ENCODE measurements at regions not wholly inside any gene's neighbourhood (a gene's known extent, or its start where the extent isn't known, plus 50 kb on each side); places are given as distances from the start of the nearest gene placed in this dataset.
"Not testable (repeated sequence)": the region's sequence is repeated elsewhere in the genome, so short reads cannot be mapped to it uniquely, and the experiment has no call there.

DNA sequence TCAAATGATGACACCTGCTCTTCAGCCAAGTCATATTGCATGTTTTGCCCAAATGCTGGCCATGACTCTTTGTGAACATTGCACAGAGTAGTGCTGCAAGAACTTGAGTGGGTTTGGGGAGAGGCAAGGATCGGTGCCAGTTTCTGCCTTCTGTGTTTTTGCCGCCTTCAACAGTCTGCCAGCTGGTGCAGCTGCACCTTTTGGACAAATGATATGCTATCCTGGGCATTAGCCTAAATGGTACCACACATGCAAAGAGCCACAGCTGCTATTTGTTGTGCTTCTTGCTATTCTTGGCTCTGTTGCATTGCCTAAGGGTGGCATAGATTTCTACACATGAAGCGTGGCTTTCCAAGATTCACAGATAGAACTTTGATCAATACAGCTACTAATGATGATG, 189.0 kb upstream of the CCN2 start:
- DNase-seq (ENCODE audit: low read depth): no peak

DNA sequence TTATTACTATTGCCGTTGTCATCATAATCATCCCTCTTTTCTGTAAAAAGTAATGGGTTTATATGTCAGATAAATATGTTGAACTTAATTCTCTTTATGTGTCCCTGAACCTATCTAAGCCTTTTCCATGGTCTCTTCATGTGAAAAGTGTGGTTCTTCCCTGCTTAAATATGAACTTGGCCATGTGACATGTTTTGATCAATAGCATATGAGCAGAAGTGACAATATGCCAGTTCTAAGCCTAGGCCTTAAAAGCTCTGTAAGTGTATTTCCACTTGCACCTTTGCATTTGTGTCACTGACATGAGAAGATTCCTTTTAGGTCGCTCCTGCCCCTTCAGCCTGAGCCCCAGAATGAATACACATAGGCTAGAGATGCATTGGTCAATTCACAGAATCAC, 188.4 kb upstream of the CCN2 start:
- no peak for DNase-seq (ENCODE audit: low read depth)

DNA sequence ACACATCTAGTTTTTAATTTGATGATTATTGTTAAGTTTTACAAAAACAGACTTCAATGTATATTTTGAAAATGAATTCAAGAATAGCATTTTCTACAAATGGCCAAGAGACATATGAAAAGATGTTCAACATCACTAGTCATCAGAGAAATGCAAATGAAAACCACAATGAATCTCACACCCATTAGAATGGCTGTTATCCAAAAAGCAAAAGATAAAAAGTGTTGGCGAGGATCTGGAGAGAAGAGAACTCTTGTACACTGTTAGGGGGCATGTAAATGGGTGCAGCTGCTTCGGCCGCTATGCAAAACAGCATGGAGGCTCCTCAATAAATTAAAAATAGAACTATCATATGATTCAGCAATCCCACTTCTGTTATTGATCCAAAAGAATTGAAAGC, 185.8 kb upstream of the CCN2 start:
- no peak for DNase-seq (ENCODE audit: low read depth)

DNA sequence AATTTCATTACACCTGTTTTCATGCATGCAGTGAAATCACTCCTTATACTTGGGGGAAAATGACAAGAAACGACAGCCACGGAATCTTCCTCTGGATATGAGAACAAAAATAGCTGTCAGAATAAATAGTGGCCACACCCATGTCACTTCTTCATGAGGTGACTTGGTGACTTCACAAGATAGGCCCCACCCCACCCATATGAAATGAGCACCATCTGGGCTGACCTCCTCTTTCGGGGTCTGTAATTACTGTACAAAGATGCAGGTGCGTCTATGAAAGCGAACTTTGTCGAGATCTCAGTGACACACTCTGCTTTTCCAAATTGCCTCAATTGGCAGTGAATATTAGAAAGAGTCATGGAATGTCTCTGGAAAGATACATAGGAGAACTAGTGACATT, 184.2 kb upstream of the CCN2 start:
- no peak for DNase-seq (ENCODE audit: low read depth)

DNA sequence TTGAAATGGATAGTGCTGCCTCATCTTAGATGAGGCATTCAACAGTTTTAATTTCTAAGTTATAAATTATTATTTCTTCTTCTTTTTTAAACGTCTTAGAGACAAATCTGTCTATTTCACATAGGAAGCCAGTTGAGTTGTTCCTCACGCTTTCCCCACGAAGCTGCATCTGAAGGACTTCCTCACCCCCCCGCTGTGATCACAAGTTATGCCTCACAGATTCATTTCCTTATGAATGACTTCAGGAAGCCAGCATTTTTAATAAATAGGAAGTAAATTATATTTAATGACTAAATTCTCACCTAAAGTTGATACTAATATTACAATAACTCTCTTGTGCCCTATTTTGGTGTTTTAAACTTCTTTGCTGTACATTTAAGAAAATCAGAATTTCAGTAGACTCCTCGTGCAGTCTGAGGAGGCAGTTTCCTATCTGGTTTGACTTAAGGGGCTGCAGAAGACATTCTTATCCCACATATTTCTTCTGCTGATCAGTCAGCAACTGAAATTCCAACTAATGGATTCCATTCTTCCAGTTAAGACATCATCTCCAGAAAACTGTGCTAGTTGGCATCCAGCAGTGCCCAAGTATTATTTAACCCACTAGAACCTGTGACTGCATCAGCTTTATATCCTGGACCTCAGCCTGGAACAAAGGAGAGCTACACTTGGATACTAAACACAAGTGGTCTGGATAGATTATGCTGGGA, 182.7 kb upstream of the CCN2 start:
- DNase-seq (ENCODE audit: low read depth): no peak

DNA sequence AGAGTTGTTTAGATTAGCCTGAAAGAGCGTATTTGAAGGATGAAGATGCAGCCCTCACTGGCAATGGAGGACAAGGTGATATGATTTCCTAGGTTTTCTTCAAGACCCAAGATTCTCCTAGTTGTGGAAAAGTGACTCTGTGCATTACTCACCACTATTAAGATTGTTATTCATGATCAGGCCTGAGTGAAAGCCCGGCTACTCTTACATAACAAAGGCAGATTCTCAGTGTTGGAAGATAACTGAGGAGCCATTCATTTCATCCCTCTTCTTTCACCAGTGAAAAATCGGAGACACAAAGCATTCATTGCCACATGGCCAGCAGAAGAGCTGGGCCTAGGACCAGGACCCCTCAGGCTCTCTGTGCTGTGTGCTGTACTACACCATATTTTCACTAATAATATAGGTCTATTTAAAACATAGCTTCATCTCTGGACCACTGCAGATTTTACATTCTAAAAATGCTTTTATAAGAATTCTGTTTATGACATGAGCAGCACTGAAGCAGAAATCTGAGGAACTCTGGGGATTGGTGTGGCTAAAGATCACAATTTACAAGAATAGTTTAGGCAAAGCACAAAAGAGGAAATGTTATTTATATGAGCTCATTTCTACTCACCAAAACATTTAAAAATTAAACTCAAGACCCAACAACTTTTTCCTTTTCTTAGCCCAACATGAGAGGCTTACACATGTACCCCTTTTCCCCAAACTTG, 181.9 kb upstream of the CCN2 start:
- DNase-seq (ENCODE audit: low read depth): peak; percentile 70

DNA sequence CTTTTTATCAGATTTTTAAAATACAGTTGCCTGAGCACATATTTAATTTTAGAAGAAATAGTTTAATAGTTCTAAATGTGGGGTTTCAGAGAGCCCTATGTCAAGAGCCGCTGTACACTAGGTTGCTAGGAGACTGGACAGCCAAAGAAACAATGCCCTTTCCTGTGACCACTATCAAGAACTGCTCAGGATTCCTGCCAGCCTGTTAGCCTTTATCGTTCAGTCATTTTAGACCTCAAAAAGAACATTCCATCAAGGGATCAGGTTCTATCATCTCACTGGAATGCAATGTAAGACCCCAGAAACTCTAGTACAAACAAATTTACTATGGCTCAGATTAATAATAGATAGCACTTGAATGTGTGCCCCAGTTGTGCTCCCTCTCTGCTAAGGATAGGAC, 181.2 kb upstream of the CCN2 start:
- no peak for DNase-seq (ENCODE audit: low read depth)

DNA sequence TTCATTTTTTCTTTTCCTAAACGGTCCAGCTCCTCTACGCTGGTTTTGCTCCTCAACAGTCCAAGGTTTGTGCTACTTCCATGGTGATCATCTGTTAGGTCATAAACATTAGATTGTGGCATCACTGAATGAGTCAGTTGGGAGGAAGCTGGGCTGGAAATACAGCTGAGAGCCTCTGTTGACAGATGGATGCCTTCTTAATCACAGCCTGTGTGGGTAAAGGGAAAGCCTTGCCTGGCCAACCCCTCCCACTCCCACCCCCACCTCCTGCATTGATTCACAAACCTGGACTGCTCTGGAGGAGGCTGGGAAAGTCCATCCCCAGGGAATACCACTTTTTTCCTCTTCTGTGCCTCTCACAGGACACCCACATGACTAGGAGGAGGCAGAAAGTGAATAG, 180.6 kb upstream of the CCN2 start:
- DNase-seq (ENCODE audit: low read depth): peak; percentile 98

DNA sequence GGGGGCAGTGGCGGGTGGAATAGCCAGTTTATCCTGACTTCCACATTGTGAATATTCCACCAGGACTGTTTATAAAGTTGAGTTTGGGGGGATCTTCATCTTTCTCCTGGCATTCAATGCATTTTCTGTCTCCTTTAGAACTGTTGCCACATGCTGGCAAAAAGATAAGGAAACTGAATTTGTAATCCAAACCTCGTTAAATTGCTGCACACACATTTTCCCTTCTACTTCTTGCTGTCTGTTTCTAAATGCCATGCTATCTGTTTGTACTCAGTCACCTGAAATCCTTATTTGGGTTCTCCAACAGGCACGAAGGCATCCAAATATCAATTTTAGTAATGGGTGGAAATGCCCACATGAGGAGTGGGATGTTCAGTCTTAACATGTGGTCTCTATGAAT, 180.2 kb upstream of the CCN2 start:
- DNase-seq (ENCODE audit: low read depth): no peak

DNA sequence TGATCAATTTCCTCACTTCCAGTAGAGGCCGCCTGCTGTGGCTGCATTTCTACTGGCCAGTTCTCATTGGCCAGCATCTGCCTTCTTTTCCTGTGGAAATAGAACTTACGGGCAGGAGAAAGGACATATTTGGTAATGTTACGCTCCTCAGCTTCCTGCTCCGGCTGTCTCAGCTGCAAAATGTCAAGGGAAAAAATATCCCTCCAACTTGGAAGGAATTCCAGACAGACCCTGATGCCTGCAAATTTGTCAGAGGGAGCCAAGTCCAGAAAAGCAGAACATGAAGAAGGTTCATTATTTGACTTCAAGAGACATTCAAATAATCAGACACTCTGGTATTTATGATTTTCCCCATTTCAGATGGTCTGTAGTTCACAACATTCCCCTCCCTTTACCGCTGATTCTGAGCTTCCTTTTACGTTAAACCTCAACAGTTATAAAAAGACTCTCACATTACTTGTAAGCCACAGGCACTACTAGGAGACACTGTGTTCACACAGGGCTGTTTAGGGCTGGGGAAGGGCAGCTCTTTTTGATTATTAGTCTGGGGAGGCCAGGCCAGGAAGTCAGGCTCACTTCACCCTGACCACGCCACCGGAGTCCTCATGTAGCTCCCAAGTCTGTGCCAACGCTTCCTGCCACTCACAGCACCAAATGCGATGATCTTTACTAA, 179.6 kb upstream of the CCN2 start:
- peak; percentile 64 for DNase-seq (ENCODE audit: low read depth)

DNA sequence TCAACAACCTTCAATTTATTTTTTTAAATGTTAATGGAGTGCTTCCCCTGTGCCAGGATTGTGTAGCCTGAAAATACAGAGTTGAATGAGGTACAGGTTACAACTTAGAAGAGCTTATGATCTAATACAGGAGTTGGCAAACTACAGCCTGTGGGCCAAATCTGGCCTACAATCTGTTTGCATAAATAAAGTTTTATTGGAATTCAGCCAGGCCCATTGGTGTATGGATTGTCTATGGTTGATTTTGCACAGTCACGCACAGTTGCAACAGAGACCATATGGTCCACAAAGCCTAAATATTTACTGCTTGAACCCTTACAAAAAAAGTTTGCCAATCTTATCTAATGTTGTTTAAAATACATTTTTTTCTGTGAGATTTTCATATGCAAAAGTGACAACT, 177.3 kb upstream of the CCN2 start:
- no peak for DNase-seq (ENCODE audit: low read depth)

DNA sequence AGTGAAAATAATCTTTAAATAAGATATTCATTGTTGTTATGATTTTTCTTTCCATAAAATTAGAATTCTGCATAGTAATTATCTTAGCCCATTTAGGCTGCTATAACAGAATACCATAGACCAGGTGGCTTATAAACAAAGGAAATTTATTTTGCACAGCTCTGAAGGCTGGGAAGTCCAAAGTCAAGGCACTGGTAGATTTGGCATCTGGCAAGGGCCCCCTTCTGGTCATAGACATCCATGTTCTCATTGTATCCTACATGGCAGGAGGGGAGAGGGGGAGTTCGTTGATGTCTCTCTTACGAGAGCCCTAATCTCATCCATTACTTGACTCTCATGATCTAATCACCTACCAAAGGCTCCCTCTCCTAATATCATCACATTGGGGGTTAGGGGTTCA, 175.0 kb upstream of the CCN2 start:
- DNase-seq (ENCODE audit: low read depth): no peak

DNA sequence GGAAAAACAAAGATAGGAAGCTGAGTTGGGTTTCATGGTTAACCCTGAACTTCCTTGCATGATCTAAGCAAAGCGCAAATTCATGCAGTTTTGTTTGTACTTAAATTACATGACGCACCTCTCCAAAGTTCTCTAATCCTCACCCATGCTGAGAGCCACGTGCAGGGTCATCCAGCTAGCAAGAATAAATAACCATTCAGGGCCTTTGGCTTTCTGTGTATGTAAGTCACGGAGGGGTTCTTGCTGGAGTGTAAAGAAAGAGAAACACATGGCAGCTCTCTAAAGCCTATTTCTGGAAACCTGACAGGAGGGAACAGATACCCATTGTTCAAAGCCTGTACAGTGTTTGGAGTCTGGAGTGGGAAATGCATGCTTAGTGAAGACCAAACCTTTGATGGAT, 171.7 kb upstream of the CCN2 start:
- no peak for DNase-seq (ENCODE audit: low read depth)

DNA sequence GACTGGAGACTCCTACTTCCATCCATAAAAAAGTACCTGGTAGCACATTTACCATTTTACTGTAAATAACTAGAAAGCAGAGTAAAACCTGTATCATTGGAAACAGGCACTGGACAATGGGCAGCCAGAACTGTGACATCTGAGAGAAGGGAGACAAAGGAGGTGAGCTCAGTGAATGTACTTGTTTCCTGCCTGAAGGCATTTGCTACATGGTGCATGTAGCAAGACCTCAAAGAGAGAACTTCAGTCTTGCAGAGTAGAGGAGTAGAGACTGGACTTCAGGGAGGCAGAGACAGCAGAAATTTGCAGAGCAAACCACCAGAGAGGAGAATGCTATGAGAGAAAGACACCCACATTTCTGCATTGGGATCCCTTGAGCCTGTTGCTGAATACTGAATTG, 171.0 kb upstream of the CCN2 start:
- no peak for DNase-seq (ENCODE audit: low read depth)

DNA sequence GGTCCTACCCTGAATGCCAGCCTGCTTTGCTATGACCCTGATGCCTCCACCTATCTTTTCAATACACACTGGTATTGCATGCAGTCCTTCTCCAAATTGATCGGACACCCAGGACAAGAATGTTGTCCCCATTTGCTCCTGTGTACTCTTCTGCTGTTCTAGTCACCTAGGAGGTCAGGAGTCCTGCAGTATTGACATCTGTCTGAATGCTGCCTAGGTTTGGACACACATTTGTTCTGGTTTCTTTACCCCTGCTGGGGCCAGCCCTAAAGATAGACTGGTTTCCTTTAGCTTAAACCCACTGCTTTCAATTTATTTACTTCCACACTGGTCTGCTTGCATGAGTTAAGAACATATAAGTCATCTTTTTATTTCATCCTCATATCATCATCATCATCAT, 167.0 kb upstream of the CCN2 start:
- DNase-seq (ENCODE audit: low read depth): no peak

DNA sequence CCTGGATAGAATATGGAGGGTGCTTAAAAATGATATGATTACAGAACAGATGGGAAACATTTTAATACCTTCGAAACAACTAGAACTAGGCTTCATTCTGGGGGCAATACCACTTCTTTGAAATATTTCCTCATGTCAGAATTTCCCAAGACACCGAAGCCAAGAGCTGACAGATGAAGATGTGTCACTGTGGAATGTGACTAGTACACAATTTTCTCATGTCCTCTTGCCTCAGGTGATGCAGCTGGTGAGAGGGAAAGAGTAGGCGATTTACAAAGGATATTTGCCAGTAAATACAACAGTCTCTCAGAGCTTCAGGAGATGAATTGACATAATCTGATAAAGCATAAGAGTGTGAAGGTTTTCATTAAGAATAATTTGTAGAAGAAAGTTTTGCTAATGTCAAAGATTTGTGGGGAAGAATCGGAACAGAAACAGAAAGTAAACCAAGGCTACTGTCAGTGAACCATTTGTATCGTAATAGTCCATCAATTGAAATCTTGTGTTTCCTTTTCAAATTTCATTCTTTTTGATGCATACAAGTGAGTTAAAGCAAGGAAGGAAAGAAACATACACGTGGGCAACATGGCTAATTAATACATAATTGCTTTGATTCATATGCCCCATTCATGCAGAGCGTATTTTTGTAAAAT, 164.7 kb upstream of the CCN2 start:
- DNase-seq (ENCODE audit: low read depth): no peak

DNA sequence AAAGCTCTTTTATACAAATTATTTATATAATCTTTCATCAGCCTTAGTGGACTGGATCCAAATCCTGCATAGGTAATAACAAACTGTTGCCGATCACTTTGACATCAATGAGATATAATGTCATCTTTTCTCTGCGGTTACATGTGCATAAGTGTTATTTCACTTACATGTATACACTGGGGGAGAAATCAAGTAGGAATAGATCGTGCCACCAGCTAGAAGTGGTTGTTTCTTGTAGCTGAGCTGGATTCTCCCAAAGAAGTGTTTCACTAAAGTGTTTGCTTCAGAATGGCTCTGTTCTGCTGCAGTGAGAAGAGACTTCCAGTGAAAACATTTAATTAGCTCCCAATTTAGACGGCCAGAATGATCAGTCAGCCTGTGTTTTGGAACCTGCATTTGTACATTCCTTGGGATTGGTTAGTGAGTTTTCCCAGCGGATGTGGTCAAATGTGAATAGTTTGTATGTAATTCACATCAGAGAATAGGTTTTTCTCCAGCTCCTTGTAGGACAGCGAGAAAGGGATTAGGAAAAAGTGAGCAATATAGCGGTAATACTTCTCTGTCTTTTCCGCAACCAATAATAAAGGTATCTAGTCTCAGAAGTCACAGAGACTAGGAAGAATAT, 163.1 kb upstream of the CCN2 start:
- DNase-seq (ENCODE audit: low read depth): peak; percentile 75

DNA sequence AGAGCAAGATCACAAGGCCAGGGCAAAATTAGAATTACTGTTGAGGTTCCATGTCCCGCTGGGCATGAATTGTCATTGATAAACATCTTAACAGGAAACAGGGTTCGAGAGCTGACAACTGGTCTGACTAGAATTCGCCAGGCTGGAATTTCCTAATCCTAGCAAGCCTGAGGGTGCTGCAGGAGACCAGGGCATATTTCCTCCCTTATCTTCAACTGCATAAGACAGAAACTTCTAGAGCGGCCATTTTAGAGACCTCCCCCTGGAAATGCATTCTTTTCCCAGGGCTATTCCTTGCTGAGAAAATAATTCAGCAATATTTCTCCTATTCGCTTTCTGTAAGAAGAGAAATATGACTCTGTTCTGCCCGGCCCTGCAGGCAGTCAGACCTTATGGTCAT, 158.6 kb upstream of the CCN2 start:
- not testable (repeated sequence) for DNase-seq (ENCODE audit: low read depth)

DNA sequence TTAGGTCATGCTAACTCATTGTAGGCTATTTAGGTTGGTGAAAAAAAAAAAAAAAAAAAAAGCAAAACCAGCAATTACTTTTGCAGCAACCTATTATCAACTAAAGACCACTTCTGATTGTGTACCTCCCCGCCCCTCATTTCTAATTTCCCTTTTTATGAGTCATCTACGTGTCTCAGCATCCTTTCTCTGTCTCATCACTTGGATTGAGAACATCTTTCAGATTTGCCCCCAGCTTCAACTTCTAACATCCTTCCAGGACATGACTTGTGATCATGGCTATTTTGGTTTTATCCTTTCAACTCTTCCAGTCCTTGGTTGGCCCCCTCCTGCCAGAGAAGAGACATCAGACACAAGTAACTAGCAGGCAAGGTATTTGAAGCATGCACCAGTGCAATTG, 156.7 kb upstream of the CCN2 start:
- no peak for DNase-seq (ENCODE audit: low read depth)

DNA sequence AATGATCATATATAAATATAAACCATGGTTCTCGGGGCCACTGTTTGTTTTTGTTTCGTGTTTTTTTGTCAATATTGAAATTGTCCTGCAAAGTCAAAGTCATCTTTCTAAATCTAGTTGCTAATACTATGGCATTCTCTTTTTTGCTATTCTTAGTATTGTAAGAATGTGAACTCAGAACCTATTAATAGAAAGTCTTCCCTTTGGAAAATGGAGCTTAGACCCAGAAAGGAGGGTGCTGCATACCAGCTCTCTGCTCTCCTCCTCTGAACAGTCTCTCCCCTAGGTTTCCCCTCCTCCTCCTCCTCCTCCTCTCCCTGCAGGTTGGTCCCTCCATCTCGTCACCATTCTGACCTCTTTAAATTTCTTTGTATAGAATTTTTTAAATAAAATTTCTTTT, 150.4 kb upstream of the CCN2 start:
- DNase-seq (ENCODE audit: low read depth): no peak

DNA sequence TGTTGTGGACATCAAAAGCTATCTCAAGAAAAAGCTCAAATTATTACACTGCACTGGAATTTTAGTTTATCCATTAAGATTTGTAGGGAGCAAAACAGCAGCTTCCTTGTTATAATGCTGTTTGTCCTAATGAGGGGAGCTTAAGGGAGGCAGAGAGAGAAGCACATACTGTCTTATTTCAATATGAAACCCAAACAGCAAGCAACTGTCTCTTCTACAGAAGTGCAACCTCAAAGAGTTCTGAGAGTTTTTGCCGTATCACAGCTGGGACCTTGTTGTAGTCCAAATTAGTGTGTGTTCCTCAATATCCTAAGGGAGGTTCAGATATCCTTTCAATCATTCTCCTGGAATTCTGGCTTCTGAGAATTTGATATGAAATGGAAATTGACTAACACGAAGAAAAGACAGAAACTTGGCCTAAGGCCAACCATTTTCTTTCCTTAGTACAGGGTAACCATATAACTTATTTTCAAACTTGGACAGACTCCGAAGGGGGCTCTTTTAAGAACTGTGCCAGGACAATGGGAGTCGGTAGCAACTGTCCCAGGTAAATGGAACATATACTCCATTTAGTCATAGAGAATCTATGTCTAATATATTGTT, 149.3 kb upstream of the CCN2 start:
- no peak for DNase-seq (ENCODE audit: low read depth)

DNA sequence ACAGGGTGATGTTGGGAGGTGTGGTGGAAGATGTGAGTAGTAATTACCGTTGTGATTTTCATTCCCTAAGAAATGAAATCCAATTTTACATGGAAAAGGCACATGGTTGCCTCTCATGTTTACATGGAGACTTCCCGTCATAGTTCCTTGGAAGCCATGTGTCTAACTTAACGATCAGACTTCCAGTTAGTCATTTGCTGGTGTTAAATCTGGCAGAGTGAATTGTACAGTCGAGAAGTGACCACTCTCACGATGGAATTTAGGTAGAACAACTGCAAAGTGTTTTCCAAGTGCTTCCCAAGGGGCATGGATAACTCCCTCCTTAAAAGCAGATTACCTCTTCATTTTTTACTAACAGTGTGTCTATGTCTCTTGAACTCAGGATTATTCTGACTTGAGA, 145.8 kb upstream of the CCN2 start:
- no peak for DNase-seq (ENCODE audit: low read depth)

Measured in stromal cell of bone marrow (primary cell).